Astrocyte (in vitro differentiated cells and primary cell): ENCODE measurements at regions not wholly inside any gene's neighbourhood (a gene's known extent, or its start where the extent isn't known, plus 50 kb on each side); places are given as distances from the start of the nearest gene placed in this dataset.

Experiments used
- EZH2 ChIP-seq: IDR thresholded peaks from 2 replicates; pipeline ENCODE4 v1.6.1; 2012; ENCODE audit warnings: mild to moderate bottlenecking, low read length, inconsistent platforms; ENCODE audit not compliant: insufficient read depth
- TF ChIP-seq, protein P1 (sequence below): IDR thresholded peaks from 2 replicates; pipeline ENCODE4 v1.5.1; 2011; ENCODE audit warnings: low read depth, mild to moderate bottlenecking, inconsistent platforms, low read length, moderate library complexity; ENCODE audit not compliant: insufficient read depth

DNA sequence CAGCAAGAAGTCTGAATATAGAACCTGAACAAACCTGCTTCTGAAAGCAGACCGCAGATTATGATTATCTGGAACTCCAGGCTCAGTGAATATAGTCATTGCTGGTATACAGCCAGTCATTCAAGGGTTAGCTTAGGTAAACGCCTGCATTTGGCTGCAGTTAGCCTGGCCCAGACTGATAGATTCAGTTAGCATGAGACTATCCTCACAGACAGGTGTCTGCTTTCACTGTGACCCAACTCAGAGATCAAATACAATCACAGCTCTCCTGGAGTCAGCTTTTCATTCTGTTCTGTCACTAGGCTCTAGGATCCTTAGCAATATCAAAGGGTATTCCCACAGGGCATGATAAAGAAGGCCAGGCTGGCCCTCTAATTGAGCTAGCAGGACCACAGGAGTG, 138.6 kb upstream of the PLCXD3 start:
- TF ChIP-seq, protein P1, sequence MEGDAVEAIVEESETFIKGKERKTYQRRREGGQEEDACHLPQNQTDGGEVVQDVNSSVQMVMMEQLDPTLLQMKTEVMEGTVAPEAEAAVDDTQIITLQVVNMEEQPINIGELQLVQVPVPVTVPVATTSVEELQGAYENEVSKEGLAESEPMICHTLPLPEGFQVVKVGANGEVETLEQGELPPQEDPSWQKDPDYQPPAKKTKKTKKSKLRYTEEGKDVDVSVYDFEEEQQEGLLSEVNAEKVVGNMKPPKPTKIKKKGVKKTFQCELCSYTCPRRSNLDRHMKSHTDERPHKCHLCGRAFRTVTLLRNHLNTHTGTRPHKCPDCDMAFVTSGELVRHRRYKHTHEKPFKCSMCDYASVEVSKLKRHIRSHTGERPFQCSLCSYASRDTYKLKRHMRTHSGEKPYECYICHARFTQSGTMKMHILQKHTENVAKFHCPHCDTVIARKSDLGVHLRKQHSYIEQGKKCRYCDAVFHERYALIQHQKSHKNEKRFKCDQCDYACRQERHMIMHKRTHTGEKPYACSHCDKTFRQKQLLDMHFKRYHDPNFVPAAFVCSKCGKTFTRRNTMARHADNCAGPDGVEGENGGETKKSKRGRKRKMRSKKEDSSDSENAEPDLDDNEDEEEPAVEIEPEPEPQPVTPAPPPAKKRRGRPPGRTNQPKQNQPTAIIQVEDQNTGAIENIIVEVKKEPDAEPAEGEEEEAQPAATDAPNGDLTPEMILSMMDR = no peak
- TF ChIP-seq EZH2 = no peak
